Trophoblast cell (in vitro differentiated cells and primary cell): ENCODE measurements at regions not wholly inside any gene's neighbourhood (a gene's known extent, or its start where the extent isn't known, plus 50 kb on each side); places are given as distances from the start of the nearest gene placed in this dataset.

Experiments used
- DNase-seq, 2 donors: peaks; one replicate each; pipeline ENCODE4 v3.0.0-alpha.2; 2016
- H2AFZ ChIP-seq: 2 replicates; pipeline ENCODE4 v1.6.1; 2013; ENCODE audit warnings: low read length, moderate library complexity, mild to moderate bottlenecking; ENCODE audit not compliant: insufficient read depth, poor library complexity
- H2AK5ac ChIP-seq: 2 replicates; pipeline ENCODE4 v1.6.1; 2013; ENCODE audit warnings: mild to moderate bottlenecking, low read length
- H2BK120ac ChIP-seq: 2 replicates; pipeline ENCODE4 v1.6.1; 2013; ENCODE audit warnings: low read length, mild to moderate bottlenecking, moderate library complexity; ENCODE audit not compliant: insufficient read depth, poor library complexity
- H2BK12ac ChIP-seq: 2 replicates; pipeline ENCODE4 v1.6.1; 2013; ENCODE audit warnings: mild to moderate bottlenecking, low read length, moderate library complexity
- H2BK5ac ChIP-seq: 2 replicates; pipeline ENCODE4 v1.6.1; 2013; ENCODE audit warnings: low read length, low read depth, moderate library complexity, mild to moderate bottlenecking; ENCODE audit not compliant: poor library complexity
- H3K14ac ChIP-seq: 2 replicates; pipeline ENCODE4 v1.6.1; 2013; ENCODE audit warnings: mild to moderate bottlenecking, low read length
- H3K18ac ChIP-seq: 2 replicates; pipeline ENCODE4 v1.6.1; 2013; ENCODE audit warnings: mild to moderate bottlenecking, low read length
- H3K23ac ChIP-seq: 2 replicates; pipeline ENCODE4 v1.6.1; 2013; ENCODE audit warnings: low read length
- H3K27ac ChIP-seq: 2 replicates; pipeline ENCODE4 v1.5.1; 2013; ENCODE audit warnings: low read depth, mild to moderate bottlenecking, inconsistent platforms, low read length, moderate library complexity
- H3K27me3 ChIP-seq: 2 replicates; pipeline ENCODE4 v1.6.1; 2013; ENCODE audit warnings: inconsistent platforms, mild to moderate bottlenecking, low read length, moderate library complexity; ENCODE audit not compliant: insufficient read depth
- H3K36me3 ChIP-seq, 2 experiments: 1 replicate in 1 of 2; 2 replicates in 1 of 2; pipeline ENCODE4 v1.6.1; 2013; ENCODE audit warnings: low read length in 2 of 2, mild to moderate bottlenecking in 2 of 2, moderate library complexity in 1 of 2; ENCODE audit not compliant: insufficient read depth in 2 of 2, control insufficient read depth in 1 of 2
- H3K4ac ChIP-seq: 2 replicates; pipeline ENCODE4 v1.6.1; 2013; ENCODE audit warnings: low read depth, mild to moderate bottlenecking, low read length, moderate library complexity
- H3K4me1 ChIP-seq, 2 experiments: 1 replicate in 1 of 2; 2 replicates in 1 of 2; pipeline ENCODE4 v1.6.1; 2013; ENCODE audit warnings: low read length in 2 of 2, mild to moderate bottlenecking in 2 of 2, moderate library complexity in 1 of 2; ENCODE audit not compliant: insufficient read depth in 2 of 2, control insufficient read depth in 1 of 2
- H3K4me2 ChIP-seq: 2 replicates; pipeline ENCODE4 v1.6.1; 2013; ENCODE audit warnings: inconsistent platforms, mild to moderate bottlenecking, low read length, moderate library complexity
- H3K4me3 ChIP-seq: 2 replicates; pipeline ENCODE4 v1.5.1; 2013; ENCODE audit warnings: mild to moderate bottlenecking, low read depth, low read length, inconsistent platforms
- H3K79me1 ChIP-seq: one replicate; pipeline ENCODE4 v1.6.1; 2013; ENCODE audit warnings: low read length
- H3K79me2 ChIP-seq: 2 replicates; pipeline ENCODE4 v1.6.1; 2013; ENCODE audit warnings: low read length, mild to moderate bottlenecking; ENCODE audit not compliant: control insufficient read depth, insufficient read depth, poor library complexity
- H3K9ac ChIP-seq: 2 replicates; pipeline ENCODE4 v1.6.1; 2013; ENCODE audit warnings: mild to moderate bottlenecking, low read length
- H3K9me3 ChIP-seq: 2 replicates; pipeline ENCODE4 v1.6.1; 2013; ENCODE audit warnings: low read depth, mild to moderate bottlenecking, control low read depth, inconsistent platforms, low read length; ENCODE audit not compliant: insufficient read depth
- H4K12ac ChIP-seq: 2 replicates; pipeline ENCODE4 v1.6.1; 2013; ENCODE audit warnings: low read depth, mild to moderate bottlenecking, low read length, moderate library complexity
- H4K8ac ChIP-seq: 2 replicates; pipeline ENCODE4 v1.6.1; 2013; ENCODE audit warnings: low read depth, mild to moderate bottlenecking, low read length, moderate library complexity
- H4K91ac ChIP-seq: one replicate; pipeline ENCODE4 v1.6.1; 2013; ENCODE audit warnings: low read depth, mild to moderate bottlenecking, low read length, moderate library complexity
- WGBS: extraction: QIAGEN DNeasy Blood & Tissue Kit; methylation state at CpG from one replicate; pipeline ENCODE4 v1.1.7; 2013; ENCODE audit warnings: missing lambda C conversion rate; ENCODE audit not compliant: insufficient read length, insufficient coverage; ENCODE audit errors: extremely low coverage; 5-methylcytosine and 5-hydroxymethylcytosine counted together

DNA sequence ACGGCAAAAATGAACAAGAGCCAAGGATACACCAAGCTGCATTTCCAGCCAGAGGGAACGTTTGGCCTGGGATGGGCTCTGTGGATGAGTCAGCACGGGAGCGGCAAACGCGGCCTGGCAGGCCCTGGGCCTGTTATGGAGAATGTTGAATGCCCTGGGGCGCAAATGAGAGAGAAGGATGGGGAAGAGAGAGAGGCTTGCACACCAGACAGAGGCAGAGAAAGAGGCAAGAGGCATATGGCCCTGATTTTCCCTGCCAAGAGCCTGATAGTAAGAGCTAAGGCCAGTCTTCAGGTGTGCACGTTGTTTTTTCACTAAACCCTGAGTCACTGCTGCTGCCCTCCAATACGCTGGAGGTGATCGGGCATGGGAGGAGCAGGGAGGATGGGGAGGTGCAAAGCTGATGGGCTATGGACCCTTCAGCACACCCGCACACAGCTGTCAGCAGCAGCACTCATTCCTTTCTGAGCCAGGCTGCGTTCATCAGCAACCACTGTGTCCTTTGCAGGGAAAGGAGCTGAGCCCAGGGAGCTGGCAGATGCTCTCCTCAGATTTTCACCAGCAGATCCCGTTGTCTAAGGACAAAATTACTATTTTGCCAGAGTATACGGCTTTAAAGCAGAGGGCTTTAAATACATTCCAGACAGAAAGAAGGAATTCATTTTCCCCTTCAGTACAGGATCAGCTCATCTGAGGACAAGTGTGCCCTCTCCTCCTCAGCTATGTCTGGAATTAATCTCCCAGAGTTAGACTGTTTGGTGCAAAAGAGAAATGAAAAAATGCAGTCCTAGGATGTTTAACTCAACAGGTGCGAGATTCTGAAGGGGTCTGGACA lies 61.7 kb upstream of the SLC22A23 start:
- H2AK5ac ChIP-seq = peak overlapping the region; percentile 46
- H4K91ac ChIP-seq = peak overlapping the region; percentile 92
- H2BK120ac ChIP-seq = peak overlapping the region; percentile 92
- peak overlapping the region; percentile 48 for H3K4ac ChIP-seq
- peak overlapping the region; percentile 36 for H3K4me2 ChIP-seq
- H3K14ac ChIP-seq = peak overlapping the region; percentile 82
- peak overlapping the region; percentile 94 for H2BK5ac ChIP-seq
- no peaks in the 10 kb centered on the region for H3K9me3 ChIP-seq
- H3K27me3 ChIP-seq = no peaks in the 10 kb centered on the region
- no peak overlapping the region for H3K23ac ChIP-seq
- peaks cover 2% of the 10 kb centered on the region for H3K79me2 ChIP-seq
- DNase-seq = peak; percentile 96 to 97
- no peak overlapping the region for H3K9ac ChIP-seq
- H4K8ac ChIP-seq = peak overlapping the region; percentile 78
- no peak overlapping the region for H3K4me3 ChIP-seq
- peaks cover 24 to 36% of the 10 kb centered on the region in 2 experiments for H3K4me1 ChIP-seq
- no CpG with 5 or more reads among the region's 15 CpGs for WGBS
- H2AFZ ChIP-seq = peak overlapping the region; percentile 8
- H3K36me3 ChIP-seq = no peaks in the 10 kb centered on the region
- H3K79me1 ChIP-seq = peaks cover 38% of the 10 kb centered on the region
- H4K12ac ChIP-seq = peak overlapping the region; percentile 23
- peak overlapping the region; percentile 87 for H2BK12ac ChIP-seq
- peak overlapping the region; percentile 96 for H3K27ac ChIP-seq
- peak overlapping the region; percentile 83 for H3K18ac ChIP-seq

GRCh38 chr6:3517350-3517749 lies 60.5 kb upstream of the SLC22A23 start:
- Histone ChIP-seq H3K4me3 (no peak overlapping the region), H3K23ac (no peak overlapping the region), H3K36me3 (no peaks in the 10 kb centered on the region), H3K27me3 (no peaks in the 10 kb centered on the region), H3K18ac (no peak overlapping the region), H2BK12ac (peak overlapping the region; percentile 58), H3K4me1 (peaks cover 24 to 39% of the 10 kb centered on the region in 2 experiments), H3K9ac (no peak overlapping the region), H3K4me2 (peak overlapping the region; percentile 8), H4K91ac (peak overlapping the region; percentile 78), H4K8ac (peak overlapping the region; percentile 43), H3K14ac (peak overlapping the region; percentile 10), H2AFZ (no peak overlapping the region), H2BK120ac (peak overlapping the region; percentile 44), H3K9me3 (no peaks in the 10 kb centered on the region), H4K12ac (no peak overlapping the region), H3K4ac (no peak overlapping the region), H3K79me1 (peaks cover 36% of the 10 kb centered on the region), H3K79me2 (peaks cover 2% of the 10 kb centered on the region), H2AK5ac (peak overlapping the region; percentile 5), H3K27ac (no peak overlapping the region), H2BK5ac (peak overlapping the region; percentile 29)
- 100% methylated on average over 1 of the region's 6 CpGs for WGBS
- peak; percentile 91 to 98 for DNase-seq

- Histone ChIP-seq H4K8ac (no peak overlapping the region), H3K4ac (no peak overlapping the region), H2BK5ac (no peak overlapping the region), H3K36me3 (no peaks in the 10 kb centered on the region), H2BK120ac (no peak overlapping the region), H3K27me3 (no peaks in the 10 kb centered on the region), H3K4me3 (no peak overlapping the region), H3K27ac (no peak overlapping the region), H3K4me2 (no peak overlapping the region), H2AFZ (no peak overlapping the region), H3K9me3 (no peaks in the 10 kb centered on the region), H3K18ac (no peak overlapping the region), H3K4me1 (peaks cover 28 to 44% of the 10 kb centered on the region in 2 experiments), H4K91ac (no peak overlapping the region), H3K9ac (no peak overlapping the region), H3K23ac (no peak overlapping the region), H2AK5ac (no peak overlapping the region), H3K79me1 (peaks cover 30% of the 10 kb centered on the region), H3K79me2 (peaks cover 2% of the 10 kb centered on the region), H4K12ac (no peak overlapping the region), H3K14ac (no peak overlapping the region), H2BK12ac (no peak overlapping the region)
- DNase-seq = peak in 1 of 2 donors; percentile 20
- WGBS = no CpG with 5 or more reads among the region's 5 CpGs
Observed at GRCh38 chr6:3516092-3516491, 59.2 kb upstream of the SLC22A23 start.

DNA sequence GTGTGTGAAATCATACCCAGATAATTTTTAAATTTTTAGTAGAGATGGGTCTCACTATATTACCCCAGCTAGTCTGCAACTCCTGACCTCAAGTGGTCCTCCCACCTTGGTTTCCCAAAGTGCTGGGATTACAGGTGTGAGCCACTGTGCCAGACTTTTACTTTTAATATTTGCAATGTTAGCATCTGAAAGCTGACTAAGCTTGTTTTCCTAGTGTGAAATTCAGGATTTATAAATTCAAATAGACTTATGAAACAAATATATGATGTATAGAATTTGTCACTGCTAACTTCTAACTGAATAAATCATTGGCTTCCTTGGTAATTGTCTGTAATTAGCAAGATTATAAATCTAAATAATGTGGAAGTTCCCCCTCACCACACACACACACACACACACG lies 58.8 kb upstream of the SLC22A23 start:
- H3K27ac ChIP-seq = no peak overlapping the region
- H2BK12ac ChIP-seq = no peak overlapping the region
- H3K79me2 ChIP-seq = peaks cover 2% of the 10 kb centered on the region
- no peak overlapping the region for H4K12ac ChIP-seq
- no peak overlapping the region for H2AK5ac ChIP-seq
- no CpG with 5 or more reads among the region's 1 CpG for WGBS
- H3K4me3 ChIP-seq = no peak overlapping the region
- peaks cover 31 to 45% of the 10 kb centered on the region in 2 experiments for H3K4me1 ChIP-seq
- no peak overlapping the region for H4K91ac ChIP-seq
- H3K79me1 ChIP-seq = peaks cover 29% of the 10 kb centered on the region
- no peak overlapping the region for H3K18ac ChIP-seq
- no peak overlapping the region for H3K9ac ChIP-seq
- no peaks in the 10 kb centered on the region for H3K27me3 ChIP-seq
- no peak overlapping the region for H2AFZ ChIP-seq
- no peak for DNase-seq
- no peaks in the 10 kb centered on the region for H3K9me3 ChIP-seq
- H3K4ac ChIP-seq = no peak overlapping the region
- no peak overlapping the region for H3K23ac ChIP-seq
- no peaks in the 10 kb centered on the region for H3K36me3 ChIP-seq
- no peak overlapping the region for H2BK120ac ChIP-seq
- H3K14ac ChIP-seq = no peak overlapping the region
- no peak overlapping the region for H2BK5ac ChIP-seq
- no peak overlapping the region for H3K4me2 ChIP-seq
- no peak overlapping the region for H4K8ac ChIP-seq
